NCI-H526 (cell line): ENCODE measurements at regions not wholly inside any gene's neighbourhood (a gene's known extent, or its start where the extent isn't known, plus 50 kb on each side); places are given as distances from the start of the nearest gene placed in this dataset.
A peak's percentile ranks its signal among the peaks of the same experiment; 100 is the strongest.

Source experiments
- DNase-seq, 2 experiments: peaks; one replicate each; lab custom pipeline; 2025; lab: John Stamatoyannopoulos, UW

DNA sequence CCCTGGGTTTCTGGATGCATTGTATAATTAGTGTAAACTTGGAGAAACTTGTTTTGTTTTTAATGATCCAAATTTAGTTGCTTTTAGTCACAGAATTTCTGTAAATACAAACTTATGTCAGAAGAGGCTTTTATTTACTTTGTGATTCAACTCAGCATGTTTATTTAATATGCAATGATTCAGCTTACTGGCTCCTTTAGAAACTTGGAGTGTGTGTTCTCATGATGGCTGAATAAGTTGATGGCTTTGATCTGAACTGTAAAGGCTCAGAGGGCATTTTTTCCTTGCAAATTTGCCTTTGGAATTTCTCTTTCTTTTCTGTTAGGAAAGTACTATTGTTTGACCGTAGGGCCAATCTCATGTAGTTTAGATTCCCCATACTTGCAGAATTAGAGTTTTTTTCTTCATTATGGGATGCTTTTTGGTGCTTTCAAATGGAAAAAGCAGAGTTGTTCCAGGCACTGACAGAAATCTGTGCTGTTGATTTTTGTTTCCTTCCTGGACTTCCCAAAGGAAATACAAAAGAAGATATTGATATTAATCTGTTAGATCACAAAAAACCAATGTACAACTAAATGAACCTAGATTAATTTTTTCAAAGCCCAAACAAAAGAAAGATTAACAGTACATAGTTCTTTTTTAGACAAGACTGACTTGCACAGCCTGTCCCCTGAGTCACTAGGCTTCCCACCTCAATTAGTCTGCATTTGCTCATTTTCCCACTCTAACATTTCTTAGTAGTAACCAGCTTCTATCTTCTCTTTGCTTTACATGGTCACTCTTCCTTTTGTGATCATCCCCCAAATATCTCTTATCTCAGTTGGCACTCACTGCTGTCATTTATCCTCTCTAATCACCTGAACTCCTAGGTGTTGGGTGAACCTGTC lies 96.8 kb upstream of the AGR3 start:
- DNase-seq, result no peak

DNA sequence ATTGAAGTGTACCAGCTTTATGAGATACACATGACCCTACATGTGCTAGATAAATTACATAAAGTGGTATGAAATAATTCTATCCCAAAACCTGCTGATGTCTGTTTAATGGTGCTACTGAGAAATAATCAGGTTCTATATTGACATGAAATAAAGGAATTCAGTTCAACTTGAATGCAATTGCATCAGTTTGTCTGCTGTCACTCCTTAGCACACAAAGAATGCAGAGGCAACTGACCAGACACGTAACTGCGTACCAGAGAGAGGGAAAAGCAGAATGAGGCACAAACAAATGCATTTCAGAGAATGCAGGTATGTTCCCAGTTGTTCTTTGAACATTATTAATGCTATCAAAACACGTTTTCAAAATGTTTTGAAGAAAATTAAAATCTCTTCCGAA lies 98.8 kb upstream of the AGR3 start:
- no peak for DNase-seq

DNA sequence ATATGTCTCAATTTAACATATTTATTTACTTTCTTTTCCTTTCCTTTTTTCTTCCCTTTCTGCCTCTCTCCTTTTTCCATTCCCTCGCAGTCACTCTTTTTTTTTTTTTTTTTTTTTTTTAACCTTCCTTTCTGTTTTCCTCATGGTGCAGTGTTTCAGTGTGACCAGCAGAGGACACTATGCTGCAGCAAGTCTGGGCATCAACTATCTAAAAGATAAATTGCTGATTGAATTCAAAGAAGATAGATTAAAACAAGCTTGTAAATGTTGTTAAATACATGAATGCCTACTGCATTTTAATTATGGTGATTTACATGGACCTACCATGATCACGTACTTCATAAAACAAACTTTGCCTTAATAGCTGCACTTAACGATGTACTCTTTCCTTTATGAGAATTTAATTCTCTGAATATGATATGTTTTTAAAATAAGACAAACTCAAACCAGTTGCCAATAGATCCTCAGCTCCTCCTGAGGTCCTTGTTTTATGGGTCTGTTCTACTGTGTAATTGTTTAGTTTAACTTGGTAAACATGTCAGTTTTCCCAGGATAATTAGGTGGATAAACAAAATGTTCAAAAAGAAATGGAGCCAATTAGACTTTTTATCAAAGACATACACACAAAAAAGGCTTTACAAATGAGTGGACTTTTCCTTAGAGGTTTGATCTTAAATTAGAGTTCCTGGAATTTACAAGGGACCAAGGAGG lies 101.0 kb upstream of the AGR3 start:
- DNase-seq, result peak in 1 of 2 experiments; percentile 45

DNA sequence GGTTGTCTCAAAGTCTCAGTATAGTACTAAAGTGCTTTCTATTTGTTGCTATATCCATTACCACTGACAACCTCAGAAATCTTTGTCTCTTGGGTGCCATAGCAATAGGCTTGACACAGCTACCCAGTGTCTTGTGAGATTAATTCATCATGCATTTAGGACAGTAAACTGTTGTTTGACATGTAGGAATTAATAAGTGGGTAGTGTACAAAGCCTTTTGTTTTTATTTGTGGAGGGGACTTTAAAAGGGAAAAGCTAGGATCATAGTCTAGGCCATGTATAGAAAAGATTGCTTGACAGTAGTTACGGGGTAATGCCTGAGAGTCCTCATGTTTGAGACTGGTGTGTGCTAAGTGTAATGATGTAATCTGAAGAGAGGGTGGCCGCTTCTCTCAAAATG lies 102.6 kb upstream of the AGR3 start:
- DNase-seq, result no peak

DNA sequence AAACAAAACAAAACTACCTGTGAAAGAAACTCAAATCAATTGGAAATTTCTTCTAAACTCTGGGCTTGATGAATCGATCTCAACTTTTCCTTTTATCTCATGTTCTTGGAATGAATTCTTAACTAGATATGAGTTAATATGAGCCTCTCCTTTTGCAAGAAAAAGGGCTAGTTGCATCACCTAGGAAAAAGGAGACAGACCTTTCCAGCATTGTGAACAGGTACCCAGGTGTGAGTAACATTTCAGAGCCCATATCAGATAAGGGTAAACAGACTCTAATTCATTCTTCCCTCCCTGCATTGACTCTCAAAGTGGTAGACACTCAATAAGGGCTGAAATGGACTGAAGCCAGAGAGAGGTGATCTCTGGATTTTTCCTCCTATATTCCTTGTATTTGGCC lies 103.8 kb upstream of the AGR3 start:
- no peak for DNase-seq

DNA sequence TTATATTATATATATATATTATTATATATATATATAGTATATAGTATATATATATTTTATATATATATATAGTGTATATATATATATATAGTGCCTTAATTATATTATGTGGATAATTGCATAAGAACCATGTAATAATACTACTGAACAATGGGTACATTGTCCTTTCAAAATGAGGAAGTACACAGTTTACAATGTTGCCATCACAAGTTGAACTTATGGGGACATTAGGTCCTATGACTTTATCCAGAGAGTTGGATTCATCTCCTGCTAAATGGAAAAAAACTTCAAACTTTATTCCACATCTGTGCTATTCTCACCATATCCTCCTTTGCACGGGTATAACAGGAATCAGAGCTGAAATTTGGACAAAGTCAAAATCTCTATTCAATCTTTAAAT lies 105.0 kb upstream of the AGR3 start:
- no peak for DNase-seq

DNA sequence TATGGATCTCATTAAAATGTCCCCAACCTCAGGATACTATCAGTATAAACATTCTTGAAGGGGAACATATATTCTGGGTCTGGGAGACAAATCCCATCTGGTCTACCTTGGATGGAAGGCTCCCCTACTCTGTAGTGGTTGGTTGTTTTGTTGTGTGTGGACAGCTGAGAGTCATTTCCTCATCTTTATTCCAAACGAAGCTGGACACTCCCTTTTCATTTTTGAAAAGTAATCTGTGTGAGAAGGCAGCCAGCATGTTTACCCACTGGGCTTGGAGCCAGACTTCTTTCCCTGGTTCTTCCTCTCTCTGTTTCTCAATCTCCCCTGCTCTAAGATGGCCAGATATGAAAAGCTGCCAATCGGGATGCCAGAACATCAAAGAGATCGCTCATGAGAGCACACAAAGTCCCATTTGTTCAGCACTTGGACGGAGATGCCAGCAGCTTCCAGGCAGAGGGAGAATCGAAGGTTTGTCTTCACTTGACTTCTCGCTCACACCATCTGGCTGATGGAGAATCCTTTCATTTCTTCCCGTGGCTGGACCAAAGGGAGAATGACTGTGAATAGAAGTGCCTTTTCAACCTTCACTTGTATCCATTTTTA lies 108.1 kb upstream of the AGR3 start:
- no peak for DNase-seq

DNA sequence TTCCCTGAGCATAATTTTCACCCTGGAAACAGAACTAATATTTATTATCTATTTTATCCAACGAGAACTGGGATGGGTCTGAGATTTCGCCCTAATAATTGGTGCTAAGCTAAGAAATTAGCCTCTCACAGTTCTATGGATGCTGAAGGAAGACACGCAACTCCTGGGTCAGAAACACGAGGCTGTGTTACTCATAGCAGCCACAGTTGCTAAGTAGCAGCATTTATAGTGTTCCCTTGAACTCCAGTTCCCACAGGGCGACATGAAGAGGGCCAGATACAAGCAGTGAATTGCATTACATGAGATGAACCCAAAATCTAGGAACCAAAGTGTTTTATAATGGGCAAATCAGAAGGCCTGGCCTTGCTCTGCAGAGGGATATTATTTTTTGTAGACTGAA lies 109.8 kb upstream of the AGR3 start:
- DNase-seq, result no peak

DNA sequence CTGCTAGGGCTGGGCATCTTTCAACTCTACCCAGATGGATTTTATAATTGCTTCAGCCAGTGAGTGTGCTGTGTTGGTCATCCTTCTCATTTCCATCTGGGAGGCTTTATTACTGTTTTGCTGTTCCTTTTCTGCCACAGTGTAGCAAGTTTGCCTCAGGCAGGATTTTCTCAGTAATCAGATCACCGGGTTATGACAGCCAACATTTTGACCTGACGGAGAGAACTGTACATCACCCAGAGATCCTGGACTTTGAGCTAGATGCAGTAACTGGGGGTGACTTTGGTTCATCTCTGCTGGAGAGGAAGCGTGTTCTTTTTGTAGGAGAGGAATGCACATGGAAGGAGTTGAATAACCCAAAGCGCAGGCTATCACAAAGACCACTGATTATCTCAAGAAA lies 111.8 kb upstream of the AGR3 start:
- DNase-seq, result no peak

DNA sequence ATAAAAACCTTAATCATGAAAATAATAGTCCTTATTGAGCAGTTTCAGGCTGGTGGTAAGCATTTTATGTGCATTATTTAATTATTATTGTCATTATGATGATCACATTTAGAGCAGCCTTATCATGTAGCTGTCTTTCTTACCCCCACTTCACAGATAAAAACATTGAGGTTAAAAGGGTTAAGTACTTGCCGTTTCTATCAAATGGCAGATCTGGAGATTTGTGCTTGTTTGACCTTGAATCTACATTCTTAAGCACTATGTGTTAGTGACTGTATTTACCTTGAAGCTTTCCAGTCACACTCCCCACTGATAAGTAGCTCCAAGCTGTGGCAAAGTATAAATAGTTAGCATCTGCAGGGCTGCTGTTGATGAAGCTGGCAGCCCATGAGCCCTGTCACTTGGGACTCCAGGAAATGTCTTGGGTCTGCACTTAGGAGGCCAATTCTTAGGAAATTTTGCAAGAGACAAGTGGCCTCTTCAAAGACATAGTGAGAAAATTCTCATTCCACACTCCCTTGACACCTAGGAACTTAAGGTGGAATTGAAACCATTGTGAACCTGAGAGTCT lies 116.8 kb upstream of the AGR3 start:
- no peak for DNase-seq

DNA sequence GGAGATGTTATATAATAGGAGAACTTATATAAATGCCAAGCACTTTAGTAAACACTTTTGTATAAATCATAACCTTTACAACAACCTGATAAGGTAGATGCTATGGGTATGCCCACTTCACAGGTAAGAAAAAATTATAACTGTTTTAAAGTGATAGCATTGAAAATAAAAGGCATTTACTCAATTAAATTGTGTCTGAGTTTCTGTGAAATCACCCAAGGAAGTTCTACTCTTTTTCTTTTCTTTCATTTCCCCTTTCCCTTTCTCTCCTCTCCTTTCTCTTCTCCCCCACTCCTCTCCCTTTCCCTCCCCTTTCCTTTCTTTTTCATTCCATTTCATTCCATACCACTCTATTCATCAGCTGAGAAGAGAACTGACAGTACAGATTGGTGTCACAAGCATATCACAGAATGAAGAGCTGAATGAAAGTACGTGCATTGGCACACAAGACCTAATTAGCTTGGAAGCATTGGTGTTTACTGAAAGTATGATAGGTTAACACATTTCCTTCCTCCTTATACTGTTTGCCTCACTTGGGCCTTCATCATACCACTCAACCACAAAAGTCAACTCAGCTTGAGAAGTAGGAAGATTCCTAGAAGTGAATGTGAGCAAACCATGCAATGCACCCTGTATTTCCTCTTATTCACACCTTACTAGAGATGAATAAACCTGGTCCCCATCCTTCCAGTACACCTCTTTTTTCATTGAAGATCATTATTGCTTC lies 117.9 kb upstream of the AGR3 start:
- no peak for DNase-seq

DNA sequence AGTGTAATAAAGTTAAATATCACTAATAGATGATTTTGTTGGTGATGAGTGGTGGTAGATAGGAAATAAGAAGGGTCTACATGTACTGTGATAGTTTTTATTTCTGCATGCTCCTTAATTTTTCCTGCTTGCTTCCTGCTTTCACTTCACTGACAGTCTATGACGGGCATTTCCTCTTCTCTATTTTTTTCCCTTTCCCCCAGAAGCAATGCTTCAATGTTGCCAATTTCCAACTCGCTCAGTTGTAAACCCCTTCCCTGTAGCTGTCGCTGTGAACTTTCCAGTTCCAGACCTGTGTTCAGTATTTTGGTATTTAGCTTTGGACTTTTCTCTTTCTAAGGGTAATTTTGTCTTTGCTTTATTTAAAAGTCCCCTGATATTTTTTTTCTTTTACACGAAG lies 123.5 kb upstream of the AGR3 start:
- DNase-seq, result no peak

DNA sequence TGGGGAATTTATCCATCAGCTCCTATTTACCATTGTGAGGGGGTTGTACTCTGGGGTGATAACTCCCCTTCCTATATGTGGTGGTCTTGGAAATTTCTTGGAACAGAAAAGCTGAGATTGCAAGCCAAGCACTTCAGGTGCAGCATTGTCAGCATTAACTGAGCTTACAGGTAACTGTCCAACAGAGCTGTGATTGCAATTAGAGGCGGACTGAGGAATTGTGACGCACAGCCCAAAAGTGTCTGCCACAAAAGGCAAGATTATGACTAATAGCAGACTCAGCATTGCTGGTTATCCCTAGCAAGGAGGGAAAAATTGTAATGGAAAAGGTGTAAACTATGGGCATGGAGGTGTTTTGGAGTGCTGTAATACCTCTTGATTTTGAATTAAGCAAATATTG lies 126.1 kb upstream of the AGR3 start:
- DNase-seq, result no peak

DNA sequence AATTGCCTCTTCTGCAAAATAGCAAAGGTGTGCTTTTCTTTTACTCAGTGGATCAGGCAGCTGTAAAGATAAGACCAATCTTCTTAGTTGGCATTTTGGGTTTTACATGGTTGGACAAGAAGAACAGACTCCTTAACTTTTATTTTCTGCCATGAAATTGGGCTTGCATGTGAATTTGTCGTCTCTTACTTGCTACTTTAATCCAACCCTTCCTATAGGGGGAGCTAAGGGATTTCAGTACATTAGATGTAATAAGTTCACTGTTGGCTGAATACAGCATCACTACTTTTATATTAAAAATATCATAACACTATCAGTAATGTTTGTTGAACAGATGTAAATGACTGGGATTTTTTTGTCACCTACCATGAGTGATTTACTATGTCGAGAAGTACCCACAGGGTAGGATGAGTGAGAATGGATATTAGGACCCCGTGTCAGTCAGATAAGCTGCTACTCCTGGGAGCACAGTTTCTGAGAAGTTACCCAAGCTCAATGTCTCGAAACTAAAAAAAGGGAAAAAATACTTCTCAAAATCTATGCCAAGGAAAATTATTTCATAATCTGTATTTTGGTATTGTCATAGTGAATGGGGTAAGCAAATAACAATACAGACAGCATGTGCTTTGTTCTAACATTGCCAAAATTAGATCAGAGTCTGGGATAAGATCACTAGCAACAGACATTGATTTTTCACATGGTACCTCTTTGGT lies 127.4 kb upstream of the AGR3 start:
- peak in 1 of 2 experiments; percentile 39 for DNase-seq

DNA sequence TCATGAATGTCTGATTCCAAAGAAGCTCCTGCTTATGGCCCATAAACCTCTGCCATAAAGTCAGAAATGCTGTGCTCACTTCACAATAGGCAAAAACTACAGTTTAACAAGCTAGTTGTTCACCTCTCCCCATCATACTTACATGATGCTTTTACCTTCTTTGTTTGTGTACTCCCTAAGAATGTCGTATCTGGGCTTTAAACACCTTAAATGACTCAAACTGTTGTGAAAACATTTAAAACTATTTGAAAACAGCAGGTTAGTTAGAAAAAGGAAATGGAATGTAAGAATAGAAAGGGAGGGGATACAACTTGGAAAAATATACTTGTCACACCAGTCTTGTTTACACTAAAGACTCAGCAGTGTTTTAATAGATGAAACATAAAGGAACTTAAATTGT lies 128.2 kb upstream of the AGR3 start:
- no peak for DNase-seq

DNA sequence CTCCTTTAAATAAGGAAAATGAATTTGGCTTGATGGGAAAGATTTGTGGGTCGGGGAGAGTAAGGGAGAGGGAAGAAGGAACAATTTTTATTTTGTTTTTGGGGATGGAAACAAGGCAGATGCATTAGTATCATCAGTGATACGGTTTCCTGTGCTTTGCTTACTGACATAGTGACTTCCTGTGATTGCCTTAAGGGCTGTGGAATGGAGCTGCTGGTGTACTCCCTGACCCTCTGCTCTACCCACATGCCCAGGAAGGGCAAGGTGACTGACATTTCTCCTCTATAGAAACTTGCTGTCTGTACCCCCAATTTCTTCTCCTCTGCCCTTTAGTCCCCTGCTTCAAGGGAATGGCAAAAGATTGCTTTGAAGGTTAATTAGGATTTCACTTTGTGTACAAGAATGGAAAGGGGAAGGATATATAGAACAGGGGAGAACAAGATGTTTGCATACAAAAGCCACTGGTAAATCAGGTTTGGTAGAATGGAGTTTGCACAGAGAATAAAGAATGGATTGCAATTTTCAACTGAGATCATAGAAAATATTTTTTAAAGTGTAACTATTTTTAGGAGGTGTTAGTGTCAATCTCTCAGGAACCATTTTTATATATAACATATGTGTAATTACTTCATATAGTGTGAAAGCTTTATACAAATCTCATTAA lies 129.0 kb upstream of the AGR3 start:
- no peak for DNase-seq

DNA sequence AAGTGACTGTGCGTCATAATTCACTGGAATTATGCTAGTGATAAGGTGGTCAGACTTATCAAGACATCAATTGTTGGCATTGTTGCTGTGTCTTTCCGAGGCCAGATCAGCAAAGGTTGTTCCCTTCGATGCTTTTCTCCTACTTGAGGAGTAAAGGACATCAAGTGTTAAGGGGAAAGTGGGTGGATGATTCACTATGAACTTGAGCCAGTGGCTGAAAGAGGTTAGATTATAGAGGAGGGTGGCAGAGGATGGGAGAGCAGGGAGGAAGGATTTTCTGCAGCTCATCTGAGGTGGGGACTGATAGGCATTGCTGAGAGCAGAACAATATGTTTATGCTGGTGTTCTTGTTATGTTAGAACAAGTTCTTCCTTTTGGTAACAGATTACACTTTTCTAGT lies 131.4 kb upstream of the AGR3 start:
- DNase-seq, result no peak

DNA sequence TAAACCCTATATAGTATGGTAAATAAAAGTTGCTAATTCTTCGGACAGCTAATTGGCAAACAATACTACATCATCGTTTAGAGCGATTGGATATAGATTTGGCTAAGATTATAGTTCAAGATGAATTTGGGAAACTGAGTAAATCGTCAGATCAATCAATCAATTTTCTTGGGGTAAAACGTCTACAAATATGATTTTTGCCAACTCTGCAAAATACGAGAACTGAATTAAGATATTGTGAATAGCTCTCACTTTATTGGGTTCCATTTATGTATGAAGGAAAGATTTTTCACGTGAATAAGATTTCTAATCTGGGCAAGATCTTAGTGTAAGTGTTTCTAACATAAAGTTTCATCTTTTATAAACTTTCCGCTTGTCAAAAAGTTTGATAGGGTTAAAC lies 132.9 kb upstream of the AGR3 start:
- no peak for DNase-seq

DNA sequence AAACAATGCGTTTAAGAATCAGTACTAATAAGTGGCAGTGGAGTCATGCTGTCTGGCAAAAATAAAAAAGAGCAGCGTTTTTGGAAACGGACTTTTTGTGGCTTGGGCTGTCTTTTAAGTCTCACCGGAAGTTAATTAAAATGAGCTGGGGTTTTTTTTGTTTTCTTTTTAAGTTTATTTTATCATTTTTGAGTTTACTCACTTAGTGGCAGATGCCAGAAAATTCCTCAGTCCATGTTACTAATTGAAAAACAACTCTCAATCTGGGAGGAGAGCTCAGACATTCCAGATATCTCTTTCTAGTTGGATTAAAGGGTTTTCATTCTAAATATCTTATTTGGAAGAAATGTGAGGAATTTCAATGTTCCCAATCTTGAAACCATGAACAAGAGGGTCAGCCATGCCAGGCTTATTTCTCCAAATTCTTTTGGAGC lies 133.8 kb upstream of the AGR3 start:
- DNase-seq, result no peak

DNA sequence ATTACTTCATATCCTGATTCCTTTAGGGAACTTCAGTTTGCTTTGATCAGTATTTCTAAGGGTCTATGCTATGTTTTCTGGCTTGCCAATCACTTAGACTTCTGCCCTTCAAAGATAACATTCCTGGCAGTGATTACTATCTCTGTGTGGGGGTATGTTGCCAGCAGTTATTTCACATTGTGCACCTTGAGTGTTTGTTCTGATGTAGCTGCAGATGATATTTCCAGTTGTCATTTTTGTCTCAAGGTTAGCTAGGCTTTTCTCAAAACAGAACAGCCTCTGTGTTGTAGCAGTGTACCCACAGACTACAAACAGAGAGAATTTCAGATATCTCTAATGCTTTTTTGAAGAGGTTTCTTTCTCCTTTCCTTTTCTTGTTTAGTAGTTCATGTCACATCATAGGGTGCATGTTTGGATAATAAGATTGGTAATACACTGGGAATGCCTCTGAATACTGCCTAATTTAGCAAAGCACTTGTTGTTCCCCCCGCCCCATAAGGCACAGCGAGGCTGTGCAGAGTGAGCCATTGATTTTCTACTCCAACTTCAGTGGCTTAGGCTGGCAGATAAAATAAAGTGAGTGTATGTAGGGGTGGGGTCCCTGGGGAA lies 134.7 kb upstream of the AGR3 start:
- DNase-seq, result no peak
